ENCODE measurements at regions not wholly inside any gene's neighbourhood (a gene's known extent, or its start where the extent isn't known, plus 50 kb on each side); places are given as distances from the start of the nearest gene placed in this dataset.

- CTCF ChIA-PET, result no interaction called here
- H3K27ac ChIP-seq, result no peak overlapping the region
- WGBS (ENCODE audit: missing lambda C conversion rate), result 16% methylated on average over 4 of the region's 6 CpGs
- no peaks in the 10 kb centered on the region; the same call in 2 of the 3 replicates for H3K9me3 ChIP-seq
- POLR2A ChIA-PET, result no interaction called here
- H3K4me1 ChIP-seq, result no peaks in the 10 kb centered on the region
- H3K4me2 ChIP-seq, result no peak overlapping the region
- DNase-seq (ENCODE audit: low read depth in 1 of 2, low spot score in 1 of 2), result no peak
- no peak for TF ChIP-seq NR3C1 (IDR thresholded peaks at IDR 0.05)
- TF ChIP-seq RAD21 (conservative IDR thresholded peaks at IDR 0.05 in 1 of 2, IDR thresholded peaks at IDR 0.05 in 1 of 2), result no peak
- TF ChIP-seq MYC (IDR thresholded peaks at IDR 0.05; ENCODE audit: borderline replicate concordance, low read length), result no peak
- TF ChIP-seq POLR2AphosphoS2 (conservative IDR thresholded peaks at IDR 0.05; ENCODE audit: low read length), result no peak
- TF ChIP-seq POLR2A (IDR thresholded peaks at IDR 0.05; ENCODE audit: low read length), result no peak
- TF ChIP-seq, protein P1, sequence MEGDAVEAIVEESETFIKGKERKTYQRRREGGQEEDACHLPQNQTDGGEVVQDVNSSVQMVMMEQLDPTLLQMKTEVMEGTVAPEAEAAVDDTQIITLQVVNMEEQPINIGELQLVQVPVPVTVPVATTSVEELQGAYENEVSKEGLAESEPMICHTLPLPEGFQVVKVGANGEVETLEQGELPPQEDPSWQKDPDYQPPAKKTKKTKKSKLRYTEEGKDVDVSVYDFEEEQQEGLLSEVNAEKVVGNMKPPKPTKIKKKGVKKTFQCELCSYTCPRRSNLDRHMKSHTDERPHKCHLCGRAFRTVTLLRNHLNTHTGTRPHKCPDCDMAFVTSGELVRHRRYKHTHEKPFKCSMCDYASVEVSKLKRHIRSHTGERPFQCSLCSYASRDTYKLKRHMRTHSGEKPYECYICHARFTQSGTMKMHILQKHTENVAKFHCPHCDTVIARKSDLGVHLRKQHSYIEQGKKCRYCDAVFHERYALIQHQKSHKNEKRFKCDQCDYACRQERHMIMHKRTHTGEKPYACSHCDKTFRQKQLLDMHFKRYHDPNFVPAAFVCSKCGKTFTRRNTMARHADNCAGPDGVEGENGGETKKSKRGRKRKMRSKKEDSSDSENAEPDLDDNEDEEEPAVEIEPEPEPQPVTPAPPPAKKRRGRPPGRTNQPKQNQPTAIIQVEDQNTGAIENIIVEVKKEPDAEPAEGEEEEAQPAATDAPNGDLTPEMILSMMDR (IDR thresholded peaks at IDR 0.05), result no peak
- no peak for TF ChIP-seq KDM5A (IDR thresholded peaks at IDR 0.05)
- no peak for TF ChIP-seq RNF2 (IDR thresholded peaks at IDR 0.05; ENCODE audit: borderline replicate concordance, low read depth)
- no peak for TF ChIP-seq BCL3 (IDR thresholded peaks at IDR 0.05)
- TF ChIP-seq HEYL (CRISPR knock-in tag; IDR thresholded peaks at IDR 0.05), result no peak
- no peak for TF ChIP-seq HOXB13 (CRISPR knock-in tag; IDR thresholded peaks at IDR 0.05; ENCODE audit: low read depth)
- TF ChIP-seq, protein P2, sequence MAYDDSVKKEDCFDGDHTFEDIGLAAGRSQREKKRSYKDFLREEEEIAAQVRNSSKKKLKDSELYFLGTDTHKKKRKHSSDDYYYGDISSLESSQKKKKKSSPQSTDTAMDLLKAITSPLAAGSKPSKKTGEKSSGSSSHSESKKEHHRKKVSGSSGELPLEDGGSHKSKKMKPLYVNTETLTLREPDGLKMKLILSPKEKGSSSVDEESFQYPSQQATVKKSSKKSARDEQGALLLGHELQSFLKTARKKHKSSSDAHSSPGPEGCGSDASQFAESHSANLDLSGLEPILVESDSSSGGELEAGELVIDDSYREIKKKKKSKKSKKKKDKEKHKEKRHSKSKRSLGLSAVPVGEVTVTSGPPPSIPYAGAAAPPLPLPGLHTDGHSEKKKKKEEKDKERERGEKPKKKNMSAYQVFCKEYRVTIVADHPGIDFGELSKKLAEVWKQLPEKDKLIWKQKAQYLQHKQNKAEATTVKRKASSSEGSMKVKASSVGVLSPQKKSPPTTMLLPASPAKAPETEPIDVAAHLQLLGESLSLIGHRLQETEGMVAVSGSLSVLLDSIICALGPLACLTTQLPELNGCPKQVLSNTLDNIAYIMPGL (CRISPR knock-in tag; IDR thresholded peaks at IDR 0.05; ENCODE audit: borderline replicate concordance), result no peak
- TF ChIP-seq CEBPB (IDR thresholded peaks at IDR 0.05), result no peak
- TF ChIP-seq JUN (IDR thresholded peaks at IDR 0.05), result no peak
- no peak for TF ChIP-seq CHD2 (IDR thresholded peaks at IDR 0.05; ENCODE audit: low read length, partially characterized antibody)
- no peak for TF ChIP-seq HOXB5 (CRISPR knock-in tag; IDR thresholded peaks at IDR 0.05)
- no peak; a peak in 1 of 6 replicates for ATAC-seq
- no peak for FAIRE-seq
- H3K4me3 ChIP-seq, result no peak overlapping the region
Observed at GRCh38 chr1:30597711-30598110, 125.7 kb downstream of the MATN1 start.

DNA sequence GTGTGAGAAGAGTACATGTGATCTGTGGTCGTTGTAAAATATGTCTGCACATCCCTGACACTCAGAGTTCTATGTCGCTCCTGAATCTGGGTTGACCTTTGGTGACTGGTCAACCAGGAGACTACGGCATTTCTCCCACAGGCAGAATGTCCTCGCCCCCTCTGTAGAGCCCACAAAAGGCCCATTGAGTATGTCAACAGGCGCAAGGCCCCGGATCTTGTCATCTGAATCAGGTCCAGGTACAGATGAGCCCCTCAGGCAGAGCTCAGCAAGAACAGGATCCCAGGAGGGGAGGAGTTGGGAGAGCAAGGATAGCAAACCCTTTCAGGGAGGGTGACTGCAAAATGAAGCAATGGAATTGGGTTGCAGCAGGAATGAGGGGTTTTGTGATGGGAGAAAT lies 126.5 kb downstream of the MATN1 start:
- ATAC-seq (no peak), FAIRE-seq (no peak), DNase-seq (ENCODE audit: low read depth in 1 of 2, low spot score in 1 of 2) (no peak)
- no peaks in the 10 kb centered on the region; the same call in 2 of the 3 replicates for H3K9me3 ChIP-seq
- POLR2A ChIA-PET, result no interaction called here
- CTCF ChIA-PET, result no interaction called here
- H3K4me2 ChIP-seq, result no peak overlapping the region
- H3K4me1 ChIP-seq, result no peaks in the 10 kb centered on the region
- H3K27ac ChIP-seq, result no peak overlapping the region
- WGBS (ENCODE audit: missing lambda C conversion rate), result 43% methylated on average over 4 of the region's 6 CpGs
- no peak for TF ChIP-seq EP300 (IDR thresholded peaks at IDR 0.05)
- no peak for TF ChIP-seq JUNB (IDR thresholded peaks at IDR 0.05)
- no peak for TF ChIP-seq CBX2 (IDR thresholded peaks at IDR 0.05; ENCODE audit: borderline replicate concordance, low read depth)
- no peak for TF ChIP-seq ZC3H11A (IDR thresholded peaks at IDR 0.05)
- no peak for TF ChIP-seq ESRRA (IDR thresholded peaks at IDR 0.05; ENCODE audit: borderline replicate concordance, low read length)
- TF ChIP-seq PBX3 (IDR thresholded peaks at IDR 0.05), result no peak
- TF ChIP-seq FOSB (CRISPR knock-in tag; IDR thresholded peaks at IDR 0.05), result no peak
- no peak for TF ChIP-seq SREBF2 (IDR thresholded peaks at IDR 0.05)
- TF ChIP-seq HOXA7 (CRISPR knock-in tag; IDR thresholded peaks at IDR 0.05), result no peak
- no peak for TF ChIP-seq REST (IDR thresholded peaks at IDR 0.05)
- TF ChIP-seq NPAS2 (CRISPR knock-in tag; IDR thresholded peaks at IDR 0.05; ENCODE audit: borderline replicate concordance), result no peak
- no peak for TF ChIP-seq POLR2A (IDR thresholded peaks at IDR 0.05; ENCODE audit: low read length)
- TF ChIP-seq HOXB13 (CRISPR knock-in tag; IDR thresholded peaks at IDR 0.05; ENCODE audit: low read depth), result no peak
- TF ChIP-seq KDM5A (IDR thresholded peaks at IDR 0.05), result no peak
- no peak for TF ChIP-seq PHF8 (IDR thresholded peaks at IDR 0.05; ENCODE audit: borderline replicate concordance, low read depth)
- H3K4me3 ChIP-seq, result no peak overlapping the region
